ENCODE measurements at regions not wholly inside any gene's neighbourhood (a gene's known extent, or its start where the extent isn't known, plus 50 kb on each side); places are given as distances from the start of the nearest gene placed in this dataset.

DNA sequence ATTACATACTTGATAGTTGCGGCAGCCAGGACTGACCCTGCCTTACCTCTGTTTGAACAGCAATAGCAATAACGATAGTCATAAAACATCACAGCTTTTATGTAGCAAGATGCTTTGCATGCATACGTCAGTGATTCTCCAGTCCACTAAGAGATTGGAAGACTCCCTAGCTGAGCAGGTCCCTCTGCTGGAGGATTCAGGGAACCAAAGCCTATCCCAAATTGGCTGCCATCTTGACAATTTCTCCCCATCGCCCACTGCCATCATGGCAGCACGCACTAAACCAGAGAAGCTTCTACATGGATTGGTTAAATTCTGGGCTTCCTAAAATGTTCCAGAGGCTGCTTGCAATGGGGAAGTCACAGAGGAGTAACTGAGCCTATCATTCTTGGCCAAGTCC, 360.6 kb upstream of the XYLT1 start:
- H3K36me3 ChIP-seq: no peaks in the 10 kb centered on the region
- no peaks in the 10 kb centered on the region for H3K4me1 ChIP-seq
- DNase-seq (no peak), ATAC-seq (no peak)
- H3K4me3 ChIP-seq: no peak overlapping the region
- H3K27ac ChIP-seq: no peak overlapping the region
- intact Hi-C loops (cut with DNase I; ENCODE audit: low total_unique reads): no loop called here
- no peaks in the 10 kb centered on the region for H3K27me3 ChIP-seq
- in situ Hi-C loops (cut with MboI; ENCODE audit: low sequenced_read_pairs in 4 of 4): no loop called here
- H3K9me3 ChIP-seq: no peaks in the 10 kb centered on the region
- TF ChIP-seq, protein P1, sequence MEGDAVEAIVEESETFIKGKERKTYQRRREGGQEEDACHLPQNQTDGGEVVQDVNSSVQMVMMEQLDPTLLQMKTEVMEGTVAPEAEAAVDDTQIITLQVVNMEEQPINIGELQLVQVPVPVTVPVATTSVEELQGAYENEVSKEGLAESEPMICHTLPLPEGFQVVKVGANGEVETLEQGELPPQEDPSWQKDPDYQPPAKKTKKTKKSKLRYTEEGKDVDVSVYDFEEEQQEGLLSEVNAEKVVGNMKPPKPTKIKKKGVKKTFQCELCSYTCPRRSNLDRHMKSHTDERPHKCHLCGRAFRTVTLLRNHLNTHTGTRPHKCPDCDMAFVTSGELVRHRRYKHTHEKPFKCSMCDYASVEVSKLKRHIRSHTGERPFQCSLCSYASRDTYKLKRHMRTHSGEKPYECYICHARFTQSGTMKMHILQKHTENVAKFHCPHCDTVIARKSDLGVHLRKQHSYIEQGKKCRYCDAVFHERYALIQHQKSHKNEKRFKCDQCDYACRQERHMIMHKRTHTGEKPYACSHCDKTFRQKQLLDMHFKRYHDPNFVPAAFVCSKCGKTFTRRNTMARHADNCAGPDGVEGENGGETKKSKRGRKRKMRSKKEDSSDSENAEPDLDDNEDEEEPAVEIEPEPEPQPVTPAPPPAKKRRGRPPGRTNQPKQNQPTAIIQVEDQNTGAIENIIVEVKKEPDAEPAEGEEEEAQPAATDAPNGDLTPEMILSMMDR (IDR thresholded peaks at IDR 0.05 in 4 of 5, conservative IDR thresholded peaks at IDR 0.05 in 1 of 5): no peak
- TF ChIP-seq POLR2A (IDR thresholded peaks at IDR 0.05): no peak

DNA sequence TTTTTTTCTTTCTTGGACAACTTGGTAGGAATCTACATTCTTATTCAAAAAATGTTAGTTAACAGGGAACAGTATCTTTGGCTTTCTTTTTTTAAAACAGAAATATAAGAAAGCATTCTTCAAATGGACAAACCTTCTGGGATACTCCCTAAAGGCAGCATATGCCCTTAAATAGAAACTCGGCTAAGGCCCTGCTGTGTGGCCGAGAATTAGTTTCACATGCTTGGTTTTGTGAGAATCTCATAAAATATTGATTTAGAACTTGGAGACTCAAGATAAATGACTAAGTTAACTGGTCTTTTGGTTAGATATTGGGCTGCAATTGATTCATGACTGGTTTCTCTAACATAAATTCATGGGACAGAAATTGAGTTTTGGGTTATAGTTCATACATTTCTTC, 359.9 kb upstream of the XYLT1 start:
- Histone ChIP-seq H3K27ac (no peak overlapping the region), H3K36me3 (no peaks in the 10 kb centered on the region), H3K27me3 (no peaks in the 10 kb centered on the region), H3K4me1 (no peaks in the 10 kb centered on the region), H3K4me3 (no peak overlapping the region), H3K9me3 (no peaks in the 10 kb centered on the region)
- no peak for DNase-seq
- in situ Hi-C loops (cut with MboI; ENCODE audit: low sequenced_read_pairs in 4 of 4): no loop called here
- intact Hi-C loops (cut with DNase I; ENCODE audit: low total_unique reads): no loop called here
- no peak for ATAC-seq
- TF ChIP-seq, protein P1 (IDR thresholded peaks at IDR 0.05 in 4 of 5, conservative IDR thresholded peaks at IDR 0.05 in 1 of 5): no peak

DNA sequence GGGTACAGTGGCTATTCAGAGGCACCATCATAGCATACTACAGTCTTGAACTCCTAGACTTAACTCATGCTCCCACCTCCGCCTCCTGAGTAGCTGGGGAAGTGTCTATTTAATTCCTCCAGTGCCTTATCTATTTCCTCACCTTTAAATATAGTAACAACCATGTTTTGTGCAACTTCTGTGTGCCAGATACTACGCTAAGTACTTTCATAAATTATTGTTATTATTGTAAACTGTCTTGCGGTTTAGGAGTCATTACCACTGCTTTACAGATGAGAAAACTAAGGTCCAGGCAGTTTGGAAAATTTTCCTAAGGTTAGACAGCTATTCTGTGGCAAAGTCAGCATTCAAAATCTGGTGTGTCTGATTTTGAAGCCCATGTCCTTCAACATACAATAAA, 359.1 kb upstream of the XYLT1 start:
- Histone ChIP-seq H3K4me1 (no peaks in the 10 kb centered on the region), H3K4me3 (no peak overlapping the region), H3K36me3 (no peaks in the 10 kb centered on the region), H3K27ac (no peak overlapping the region), H3K27me3 (no peaks in the 10 kb centered on the region), H3K9me3 (no peaks in the 10 kb centered on the region)
- TF ChIP-seq, protein P1 (IDR thresholded peaks at IDR 0.05 in 4 of 5, conservative IDR thresholded peaks at IDR 0.05 in 1 of 5): no peak
- DNase-seq (no peak), ATAC-seq (no peak)
- in situ Hi-C loops (cut with MboI; ENCODE audit: low sequenced_read_pairs in 4 of 4) (no loop called here), intact Hi-C loops (cut with DNase I; ENCODE audit: low total_unique reads) (no loop called here)

DNA sequence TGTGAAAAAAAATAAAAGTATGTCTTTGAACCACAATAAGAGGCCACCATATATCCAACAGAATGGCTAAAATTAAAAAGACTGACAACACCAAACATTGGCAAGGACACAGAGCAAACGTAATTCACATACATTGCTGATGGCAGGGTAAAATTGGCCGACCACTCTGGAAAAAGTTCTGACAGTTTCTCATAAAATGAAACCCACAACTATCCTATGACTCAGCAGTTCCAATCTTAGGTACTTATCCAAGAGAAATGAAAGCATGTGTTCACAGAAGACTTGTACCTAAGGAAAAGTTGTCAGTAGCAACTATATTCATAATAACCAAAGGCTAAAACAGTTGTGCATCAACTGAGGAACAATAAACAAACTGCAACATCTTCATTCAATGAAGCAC, 357.3 kb upstream of the XYLT1 start:
- H3K4me3 ChIP-seq: no peak overlapping the region
- H3K9me3 ChIP-seq: no peaks in the 10 kb centered on the region
- in situ Hi-C loops (cut with MboI; ENCODE audit: low sequenced_read_pairs in 4 of 4): no loop called here
- DNase-seq (no peak), ATAC-seq (no peak)
- no peaks in the 10 kb centered on the region for H3K4me1 ChIP-seq
- TF ChIP-seq, protein P1 (IDR thresholded peaks at IDR 0.05 in 4 of 5, conservative IDR thresholded peaks at IDR 0.05 in 1 of 5): no peak
- TF ChIP-seq POLR2A (IDR thresholded peaks at IDR 0.05): no peak
- H3K27ac ChIP-seq: no peak overlapping the region
- intact Hi-C loops (cut with DNase I; ENCODE audit: low total_unique reads): no loop called here
- no peaks in the 10 kb centered on the region for H3K36me3 ChIP-seq
- no peaks in the 10 kb centered on the region for H3K27me3 ChIP-seq

DNA sequence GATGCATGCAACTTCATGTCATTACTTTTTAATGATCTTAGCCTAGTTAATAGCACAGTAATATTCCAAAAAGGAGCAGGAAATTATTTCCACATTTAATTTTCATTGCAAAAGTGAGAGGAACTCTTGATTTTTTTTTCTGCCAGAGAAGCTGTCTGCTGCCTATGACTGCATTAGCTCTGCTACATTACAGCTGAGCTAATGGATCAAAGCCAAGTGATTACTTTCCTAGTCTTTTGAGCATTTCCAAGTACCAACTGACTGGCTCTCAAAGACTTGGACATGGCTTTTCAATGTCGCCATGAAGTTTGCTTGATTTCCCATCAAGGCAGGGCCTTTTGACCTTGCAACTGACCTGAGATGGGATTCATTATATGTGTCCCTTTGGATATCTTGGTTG, 356.6 kb upstream of the XYLT1 start:
- no peak overlapping the region for H3K4me3 ChIP-seq
- H3K27me3 ChIP-seq: no peaks in the 10 kb centered on the region
- H3K9me3 ChIP-seq: no peaks in the 10 kb centered on the region
- H3K4me1 ChIP-seq: no peaks in the 10 kb centered on the region
- H3K27ac ChIP-seq: no peak overlapping the region
- no peak for TF ChIP-seq POLR2A (IDR thresholded peaks at IDR 0.05)
- TF ChIP-seq, protein P1 (IDR thresholded peaks at IDR 0.05 in 4 of 5, conservative IDR thresholded peaks at IDR 0.05 in 1 of 5): no peak
- DNase-seq: no peak
- H3K36me3 ChIP-seq: no peaks in the 10 kb centered on the region
- in situ Hi-C loops (cut with MboI; ENCODE audit: low sequenced_read_pairs in 4 of 4) (no loop called here), intact Hi-C loops (cut with DNase I; ENCODE audit: low total_unique reads) (no loop called here)
- no peak for ATAC-seq
